MG63 (cell line): ENCODE measurements at regions not wholly inside any gene's neighbourhood (a gene's known extent, or its start where the extent isn't known, plus 50 kb on each side); places are given as distances from the start of the nearest gene placed in this dataset.

Source experiments
- DNase-seq: peaks from one replicate; pipeline ENCODE4 v3.0.0-alpha.2; 2020
- H3K27me3 ChIP-seq: fragments of 250-450 bp; sonication (Bioruptor Pico); 2 replicates; pipeline ENCODE4 v1.5.1; 2020; ENCODE audit warnings: mild to moderate bottlenecking, moderate library complexity
- H3K36me3 ChIP-seq: fragments of 250-450 bp; sonication (Bioruptor Pico); 2 replicates; pipeline ENCODE4 v1.5.1; 2020; ENCODE audit warnings: mild to moderate bottlenecking, moderate library complexity
- H3K4me3 ChIP-seq: fragments of 250-450 bp; sonication (Bioruptor Pico); 2 replicates; pipeline ENCODE4 v1.5.1; 2020; ENCODE audit warnings: mild to moderate bottlenecking, moderate library complexity
- H3K9me3 ChIP-seq: fragments of 250-450 bp; sonication (Bioruptor Pico); 2 replicates; pipeline ENCODE4 v1.5.1; 2020; ENCODE audit warnings: mild to moderate bottlenecking, moderate library complexity

DNA sequence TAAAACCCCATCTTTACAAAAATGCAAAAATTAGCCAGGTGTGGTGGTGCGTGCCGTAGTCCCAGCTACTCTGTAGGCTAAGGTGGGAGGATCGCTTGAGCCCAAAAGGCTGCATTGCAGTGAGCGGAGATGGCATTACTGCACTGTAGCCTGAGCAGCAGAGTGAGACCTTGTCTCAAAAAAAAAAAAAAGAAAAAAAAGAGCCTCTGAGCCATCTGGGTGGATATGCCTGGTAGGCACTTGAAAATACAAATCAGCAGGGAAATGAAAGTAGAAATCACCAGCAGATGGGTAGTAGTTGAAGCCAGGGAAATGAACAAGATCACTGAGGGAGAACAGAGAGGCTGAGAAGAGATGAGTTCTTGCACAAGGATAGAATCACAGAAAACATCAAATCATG is 131.0 kb upstream of the HMCN1 start:
- no peak overlapping the region for H3K4me3 ChIP-seq
- H3K27me3 ChIP-seq, result no peaks in the 10 kb centered on the region
- no peaks in the 10 kb centered on the region for H3K9me3 ChIP-seq
- H3K36me3 ChIP-seq, result no peaks in the 10 kb centered on the region
- no peak for DNase-seq

DNA sequence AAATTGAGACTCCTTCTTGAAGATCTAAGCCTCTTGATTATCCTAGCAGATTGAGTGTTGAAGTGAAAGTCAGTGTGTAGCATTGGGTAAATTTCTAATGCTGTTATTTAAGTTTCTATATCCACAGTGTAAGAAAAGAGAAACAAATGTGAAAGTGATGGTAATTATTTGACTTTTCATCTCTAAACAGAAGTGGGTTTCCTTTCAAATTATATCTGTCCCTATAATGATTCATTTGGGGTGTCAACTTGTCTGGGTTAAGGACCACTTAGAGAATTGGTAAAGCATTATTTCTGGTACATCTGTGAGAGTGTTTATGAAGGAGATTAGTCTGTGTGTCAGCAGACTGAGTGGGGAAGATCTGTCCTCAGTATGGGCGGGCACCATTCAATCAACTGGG is 133.0 kb upstream of the HMCN1 start:
- no peak for DNase-seq
- H3K4me3 ChIP-seq, result no peak overlapping the region
- no peaks in the 10 kb centered on the region for H3K27me3 ChIP-seq
- H3K9me3 ChIP-seq, result no peaks in the 10 kb centered on the region
- H3K36me3 ChIP-seq, result no peaks in the 10 kb centered on the region

DNA sequence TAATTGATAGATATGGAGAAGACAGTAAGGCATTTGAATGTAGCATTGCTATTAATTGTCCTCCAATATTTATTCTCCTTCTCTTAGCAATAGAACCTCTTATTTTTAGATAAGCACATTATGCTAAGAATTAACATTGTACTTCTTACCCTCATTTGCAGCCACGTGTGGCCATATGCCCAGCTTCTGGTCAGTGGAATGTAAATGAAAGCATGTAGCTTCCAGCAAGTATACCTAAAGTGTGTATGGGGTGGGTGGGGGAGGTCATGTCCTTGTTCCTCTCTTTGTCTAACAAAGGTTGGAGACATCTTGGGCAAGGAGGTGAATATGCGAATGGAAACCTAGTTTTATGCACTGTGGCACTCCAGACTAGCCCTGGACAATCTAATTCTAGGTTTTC is 133.6 kb upstream of the HMCN1 start:
- no peaks in the 10 kb centered on the region for H3K27me3 ChIP-seq
- H3K9me3 ChIP-seq, result no peaks in the 10 kb centered on the region
- no peaks in the 10 kb centered on the region for H3K36me3 ChIP-seq
- DNase-seq, result no peak
- no peak overlapping the region for H3K4me3 ChIP-seq

DNA sequence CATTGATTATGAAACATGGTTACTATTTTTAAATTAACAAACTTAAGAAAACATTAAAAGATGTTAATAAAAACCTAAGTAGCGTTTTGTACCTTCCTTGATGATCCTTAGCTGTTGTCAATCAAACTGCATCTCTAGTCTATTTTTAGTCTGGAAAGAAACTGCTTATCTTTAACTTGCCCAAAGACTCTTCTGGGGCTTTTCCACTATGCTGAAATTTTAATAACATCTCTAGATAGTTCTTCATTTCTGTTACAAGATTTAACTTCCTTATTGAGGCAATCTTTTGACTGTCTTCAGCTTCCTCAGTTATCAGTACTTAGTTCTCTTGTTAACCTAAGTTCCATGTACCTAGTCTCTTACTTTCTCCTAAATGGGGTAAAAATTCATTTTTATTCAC is 135.9 kb upstream of the HMCN1 start:
- Histone ChIP-seq H3K27me3 (no peaks in the 10 kb centered on the region), H3K4me3 (no peak overlapping the region), H3K9me3 (no peaks in the 10 kb centered on the region), H3K36me3 (no peaks in the 10 kb centered on the region)
- no peak for DNase-seq

DNA sequence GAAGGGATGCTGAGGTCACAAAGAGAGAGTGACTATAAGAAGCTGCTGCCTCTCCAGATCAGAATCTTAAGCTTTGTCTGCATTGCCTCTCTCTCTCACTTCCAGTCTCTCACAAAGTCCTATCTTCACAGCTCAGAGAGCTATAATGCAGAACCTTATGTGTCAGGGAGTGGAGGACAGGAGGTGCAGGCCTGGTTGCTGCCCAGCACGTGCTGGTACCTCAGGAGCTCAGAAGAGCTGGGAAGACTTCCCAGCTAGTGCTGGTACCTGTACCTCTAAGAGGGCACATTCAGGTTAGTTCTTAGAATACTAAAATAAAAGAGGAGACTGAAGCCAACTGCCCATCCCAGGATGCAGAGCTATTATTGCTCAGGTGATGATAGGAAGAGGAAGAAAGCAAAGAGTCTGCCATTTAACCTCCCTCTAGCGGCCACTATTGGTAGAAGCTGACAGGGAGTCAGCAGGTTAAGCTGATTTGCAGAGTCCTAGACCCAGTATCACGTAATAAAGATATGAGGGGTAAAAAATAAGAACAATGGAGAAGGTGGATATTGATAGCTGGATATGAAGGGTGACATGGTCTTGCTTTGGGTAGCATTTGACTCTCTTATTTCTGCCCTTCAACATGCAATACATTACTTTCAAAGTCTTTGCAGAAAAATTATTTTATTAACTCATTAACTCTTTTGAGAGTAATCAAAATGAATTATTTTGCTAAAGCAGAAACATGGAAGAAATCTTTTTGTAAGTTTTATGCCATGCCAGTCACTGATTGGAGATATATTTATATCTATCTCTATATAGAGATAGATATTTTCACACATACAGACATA is 138.1 kb upstream of the HMCN1 start:
- no peaks in the 10 kb centered on the region for H3K9me3 ChIP-seq
- H3K27me3 ChIP-seq, result no peaks in the 10 kb centered on the region
- DNase-seq, result peak; percentile 15
- H3K36me3 ChIP-seq, result no peaks in the 10 kb centered on the region
- H3K4me3 ChIP-seq, result no peak overlapping the region

DNA sequence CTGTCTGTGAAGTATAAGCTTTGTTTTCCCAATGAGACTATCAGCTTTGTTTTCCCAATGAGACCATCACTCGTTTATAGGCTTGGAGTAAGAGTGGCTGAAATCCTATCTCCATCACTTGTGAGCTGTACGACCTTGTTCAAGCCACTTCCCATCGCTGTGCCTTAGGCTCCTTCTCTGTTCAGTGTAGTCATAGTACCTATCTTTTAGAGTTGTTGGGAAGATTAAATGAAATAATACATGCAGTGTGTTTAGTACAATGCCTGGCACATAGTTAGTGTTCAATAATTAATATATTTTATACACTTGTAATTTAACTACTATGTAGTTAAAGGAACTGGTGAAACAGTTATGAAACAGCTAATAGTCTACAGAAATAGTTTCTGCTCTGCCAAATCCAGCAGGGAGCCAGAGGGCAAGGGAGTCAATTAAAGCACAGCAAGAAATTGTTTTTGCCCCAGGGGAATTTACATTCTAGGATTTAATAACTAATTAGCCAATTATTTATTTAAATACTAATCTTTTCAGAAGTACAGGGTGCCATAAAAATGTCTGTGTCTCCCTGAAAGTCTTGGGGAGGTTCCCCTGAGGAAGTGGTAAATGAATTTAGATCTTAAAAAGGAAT is 139.3 kb upstream of the HMCN1 start:
- H3K9me3 ChIP-seq, result no peaks in the 10 kb centered on the region
- DNase-seq, result no peak
- no peaks in the 10 kb centered on the region for H3K27me3 ChIP-seq
- no peaks in the 10 kb centered on the region for H3K36me3 ChIP-seq
- no peak overlapping the region for H3K4me3 ChIP-seq

DNA sequence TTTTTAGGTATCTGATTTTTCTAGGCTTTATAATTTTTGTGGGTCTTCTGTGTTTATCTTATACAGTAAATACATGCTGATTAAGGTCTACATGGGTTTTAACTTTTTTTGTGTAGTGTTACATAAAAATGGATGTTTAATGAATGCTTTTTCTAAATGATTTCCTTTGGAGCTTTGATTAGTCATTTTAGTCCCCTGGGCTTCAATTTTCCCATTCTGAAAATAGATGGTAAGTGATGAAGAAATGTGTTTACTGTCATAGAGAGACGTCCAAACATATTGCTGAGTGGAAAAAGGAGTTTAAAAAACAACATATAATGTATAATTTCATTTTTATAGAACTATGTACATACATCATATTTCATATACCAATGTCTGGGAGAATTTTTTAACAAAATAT is 140.9 kb upstream of the HMCN1 start:
- Histone ChIP-seq H3K4me3 (no peak overlapping the region), H3K27me3 (no peaks in the 10 kb centered on the region), H3K36me3 (no peaks in the 10 kb centered on the region), H3K9me3 (no peaks in the 10 kb centered on the region)
- no peak for DNase-seq

DNA sequence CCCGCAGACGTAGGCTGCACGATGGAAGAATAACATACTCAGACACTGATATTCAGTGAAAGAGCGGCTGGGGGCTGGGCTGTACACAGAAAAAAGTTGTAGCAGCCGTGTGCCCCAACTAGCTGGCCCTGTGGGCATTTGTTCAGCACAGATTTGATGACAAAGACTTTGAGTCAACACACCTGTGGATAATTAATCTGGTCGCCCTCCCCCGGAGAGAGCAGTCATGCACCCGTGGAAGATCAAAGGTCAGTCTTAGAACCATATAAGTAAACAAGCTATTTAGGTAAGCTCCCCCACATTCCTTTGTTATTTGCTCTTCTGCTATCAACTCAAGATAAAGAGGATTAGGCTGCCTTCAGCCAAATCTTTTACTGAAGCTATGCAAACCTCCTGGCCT is 148.4 kb upstream of the HMCN1 start:
- Histone ChIP-seq H3K27me3 (no peaks in the 10 kb centered on the region), H3K9me3 (peaks cover 7% of the 10 kb centered on the region; the same call in 1 of the 2 replicates), H3K36me3 (no peaks in the 10 kb centered on the region), H3K4me3 (no peak overlapping the region)
- DNase-seq, result no peak

DNA sequence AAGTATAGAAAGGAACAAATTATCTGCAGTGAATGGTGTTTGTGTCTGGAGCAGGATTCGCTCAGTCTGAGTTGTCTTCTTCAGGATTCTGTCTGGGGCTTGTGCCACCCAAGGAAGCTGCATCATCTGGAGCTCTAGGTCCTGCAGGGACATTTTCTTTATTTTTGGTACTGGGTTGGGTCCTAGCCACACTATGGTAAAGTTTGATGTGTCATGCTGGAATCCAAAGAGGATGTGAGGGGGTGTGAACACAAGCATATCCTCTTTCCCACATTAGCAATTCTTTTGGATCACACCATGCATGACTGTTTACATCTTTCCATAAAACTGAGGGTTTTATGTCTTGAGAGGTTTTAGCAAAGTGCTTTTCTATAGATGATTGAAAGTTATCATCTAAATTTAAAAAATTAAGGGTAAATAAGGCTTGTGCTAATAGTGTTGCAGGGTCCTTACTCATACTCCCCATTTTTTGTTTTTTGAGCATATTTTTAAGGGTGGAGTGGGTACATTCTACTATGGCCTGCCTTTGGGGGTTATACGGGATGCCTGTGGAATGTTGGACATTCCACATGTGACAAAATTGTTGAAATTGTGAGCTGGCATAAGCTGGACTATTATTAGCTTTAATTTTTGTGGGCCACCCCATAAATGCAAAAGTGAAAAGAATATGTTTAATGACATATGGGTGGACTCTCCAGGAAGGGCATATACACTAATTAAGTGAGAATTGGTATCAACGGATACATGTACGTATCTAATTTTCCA is 152.0 kb upstream of the HMCN1 start:
- DNase-seq, result peak; percentile 10
- Histone ChIP-seq H3K27me3 (no peaks in the 10 kb centered on the region), H3K36me3 (no peaks in the 10 kb centered on the region), H3K4me3 (no peak overlapping the region), H3K9me3 (peaks cover 20% of the 10 kb centered on the region)

DNA sequence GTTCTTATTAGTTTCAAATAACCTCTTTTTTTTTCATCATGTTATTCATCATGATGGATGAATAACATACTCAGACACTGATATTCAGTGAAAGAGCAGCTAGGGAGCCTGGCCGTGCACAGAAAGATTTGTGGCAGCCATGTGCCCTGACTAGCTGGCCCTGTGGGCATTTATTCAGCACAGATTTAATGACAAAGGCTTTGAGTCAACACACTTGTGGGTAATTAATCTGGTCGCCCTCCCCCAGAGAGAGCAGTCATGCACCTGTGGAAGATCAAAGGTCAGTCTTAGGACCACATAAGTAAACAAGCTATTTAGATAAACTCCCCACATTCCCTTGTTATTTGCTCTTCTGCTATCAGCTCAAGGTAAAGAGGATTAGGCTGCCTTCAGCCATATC is 153.2 kb upstream of the HMCN1 start:
- DNase-seq, result no peak

DNA sequence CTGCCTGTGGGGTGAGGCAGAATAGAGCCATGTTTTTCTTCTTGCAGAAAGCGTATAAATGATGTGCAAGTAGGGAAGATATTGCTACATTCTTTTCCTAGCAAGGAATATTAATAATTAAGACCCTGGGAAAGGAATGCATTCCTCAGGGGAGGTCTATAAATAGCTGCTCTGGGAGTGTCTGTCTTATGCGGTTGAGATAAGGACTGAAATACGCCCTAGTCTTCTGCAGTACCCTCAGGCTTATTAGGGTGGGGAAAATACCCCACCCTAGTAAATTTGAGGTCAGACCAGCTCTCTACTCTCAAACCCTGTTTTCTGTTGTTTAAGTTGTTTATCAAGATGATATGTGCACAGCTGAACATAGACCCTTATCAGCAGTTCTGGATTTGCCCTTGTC is 155.9 kb upstream of the HMCN1 start:
- no peaks in the 10 kb centered on the region for H3K36me3 ChIP-seq

More for the DNA sequence above, 153.2 kb upstream of the HMCN1 start:
- H3K9me3 ChIP-seq, result peaks cover 20% of the 10 kb centered on the region
- no peak overlapping the region for H3K4me3 ChIP-seq
- no peaks in the 10 kb centered on the region for H3K27me3 ChIP-seq
- no peaks in the 10 kb centered on the region for H3K36me3 ChIP-seq

DNA sequence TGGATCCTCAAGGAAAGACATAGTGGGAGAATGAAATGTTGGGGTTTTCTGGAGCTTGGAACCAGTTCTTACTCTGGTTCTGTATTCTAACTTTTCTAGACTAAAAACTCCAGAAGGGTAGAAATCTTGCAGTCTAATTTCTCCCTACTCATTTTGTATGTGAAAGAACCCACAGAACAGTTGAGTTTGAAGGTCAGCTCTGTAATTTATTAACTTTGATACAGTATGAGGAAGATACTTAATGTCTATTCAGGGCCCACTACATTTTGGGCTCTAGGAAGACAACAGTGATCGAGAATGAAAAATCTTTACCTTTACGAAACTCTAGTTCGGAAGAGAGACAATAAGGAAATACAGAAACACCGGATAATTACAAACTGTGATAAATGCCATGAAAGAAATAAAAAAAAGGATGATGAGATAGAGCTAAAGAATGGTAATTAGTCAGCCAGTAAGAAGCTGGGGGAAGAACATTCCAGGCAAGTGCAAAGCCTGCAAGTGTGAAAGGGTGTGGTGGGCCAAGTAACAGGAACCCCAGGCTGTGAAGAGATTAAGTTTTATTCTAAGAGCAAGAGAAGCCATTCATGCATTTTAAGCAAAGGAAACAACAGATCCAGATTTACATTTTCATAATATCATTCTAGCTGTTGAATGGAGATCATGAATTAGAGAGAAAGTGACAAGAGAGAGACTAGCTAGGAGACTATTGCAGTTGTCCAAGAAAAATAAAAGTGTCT is 159.9 kb upstream of the HMCN1 start:
- Histone ChIP-seq H3K4me3 (no peak overlapping the region), H3K9me3 (peaks cover 8% of the 10 kb centered on the region), H3K36me3 (no peaks in the 10 kb centered on the region), H3K27me3 (no peaks in the 10 kb centered on the region)
- no peak for DNase-seq

More for the DNA sequence above, 155.9 kb upstream of the HMCN1 start:
- no peak for DNase-seq
- peaks cover 19% of the 10 kb centered on the region for H3K9me3 ChIP-seq
- no peak overlapping the region for H3K4me3 ChIP-seq
- no peaks in the 10 kb centered on the region for H3K27me3 ChIP-seq

DNA sequence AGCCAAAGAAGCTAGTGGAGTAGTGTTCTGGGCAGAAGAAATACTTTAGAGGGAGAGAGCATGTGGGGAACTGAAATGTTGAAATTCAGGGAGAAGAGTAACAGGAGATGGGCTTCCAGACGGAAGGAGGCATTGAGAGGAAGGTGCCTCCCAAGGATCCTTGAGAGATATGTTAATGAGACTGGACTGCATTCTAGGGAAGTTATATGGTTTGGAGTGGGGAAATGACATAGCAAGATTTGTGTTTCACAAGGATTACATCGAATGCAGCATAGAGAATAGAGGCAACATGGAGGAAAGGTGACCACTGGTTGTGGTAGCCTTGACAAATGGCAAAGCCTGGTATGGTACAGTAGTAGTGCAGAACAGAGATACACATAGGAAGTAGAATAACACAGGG is 160.5 kb upstream of the HMCN1 start:
- H3K27me3 ChIP-seq, result no peaks in the 10 kb centered on the region
- H3K4me3 ChIP-seq, result no peak overlapping the region
- no peaks in the 10 kb centered on the region for H3K36me3 ChIP-seq
- DNase-seq, result no peak
- peaks cover 5% of the 10 kb centered on the region for H3K9me3 ChIP-seq

DNA sequence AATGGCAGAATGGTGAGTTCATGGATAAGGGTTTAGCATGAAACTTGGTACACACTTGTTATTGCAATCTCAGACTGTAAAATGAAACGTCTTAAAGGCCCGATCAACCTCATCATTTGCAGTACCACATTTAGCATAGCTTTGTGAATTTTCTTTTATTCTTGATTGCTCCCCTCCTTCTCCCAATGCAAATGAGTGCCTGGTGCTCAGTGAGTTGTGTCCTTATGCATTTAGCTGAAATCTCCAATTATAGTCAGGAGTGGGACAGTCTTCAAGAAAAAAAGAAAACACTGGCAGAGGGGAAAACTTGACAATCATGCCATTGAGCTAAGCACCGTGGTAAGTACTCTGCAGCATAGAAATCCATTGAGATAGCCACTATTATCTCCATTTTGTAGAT is 161.0 kb upstream of the HMCN1 start:
- H3K36me3 ChIP-seq, result no peaks in the 10 kb centered on the region
- H3K27me3 ChIP-seq, result no peaks in the 10 kb centered on the region
- H3K4me3 ChIP-seq, result no peak overlapping the region
- H3K9me3 ChIP-seq, result no peaks in the 10 kb centered on the region
- no peak for DNase-seq

DNA sequence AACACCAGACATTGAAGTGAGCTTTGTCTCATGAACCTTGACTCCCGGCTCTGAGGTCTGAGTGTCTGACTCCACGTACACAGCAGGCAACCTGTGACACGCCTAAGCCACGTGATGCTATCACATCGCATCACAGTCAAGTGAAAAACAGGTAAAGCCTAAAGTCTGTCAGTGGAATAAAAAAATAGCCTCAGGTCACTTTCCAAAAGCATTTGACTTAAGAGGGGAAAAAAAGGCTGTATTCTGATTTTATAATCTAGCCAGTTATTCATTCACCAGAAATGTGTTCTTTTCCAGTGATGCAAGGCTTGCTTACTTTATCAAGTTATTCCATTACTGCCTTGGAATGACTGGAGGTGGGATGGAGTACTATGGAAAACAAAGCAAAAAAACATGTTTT is 163.2 kb upstream of the HMCN1 start:
- no peak overlapping the region for H3K4me3 ChIP-seq
- no peaks in the 10 kb centered on the region for H3K27me3 ChIP-seq
- DNase-seq, result no peak
- H3K36me3 ChIP-seq, result no peaks in the 10 kb centered on the region
- H3K9me3 ChIP-seq, result no peaks in the 10 kb centered on the region

DNA sequence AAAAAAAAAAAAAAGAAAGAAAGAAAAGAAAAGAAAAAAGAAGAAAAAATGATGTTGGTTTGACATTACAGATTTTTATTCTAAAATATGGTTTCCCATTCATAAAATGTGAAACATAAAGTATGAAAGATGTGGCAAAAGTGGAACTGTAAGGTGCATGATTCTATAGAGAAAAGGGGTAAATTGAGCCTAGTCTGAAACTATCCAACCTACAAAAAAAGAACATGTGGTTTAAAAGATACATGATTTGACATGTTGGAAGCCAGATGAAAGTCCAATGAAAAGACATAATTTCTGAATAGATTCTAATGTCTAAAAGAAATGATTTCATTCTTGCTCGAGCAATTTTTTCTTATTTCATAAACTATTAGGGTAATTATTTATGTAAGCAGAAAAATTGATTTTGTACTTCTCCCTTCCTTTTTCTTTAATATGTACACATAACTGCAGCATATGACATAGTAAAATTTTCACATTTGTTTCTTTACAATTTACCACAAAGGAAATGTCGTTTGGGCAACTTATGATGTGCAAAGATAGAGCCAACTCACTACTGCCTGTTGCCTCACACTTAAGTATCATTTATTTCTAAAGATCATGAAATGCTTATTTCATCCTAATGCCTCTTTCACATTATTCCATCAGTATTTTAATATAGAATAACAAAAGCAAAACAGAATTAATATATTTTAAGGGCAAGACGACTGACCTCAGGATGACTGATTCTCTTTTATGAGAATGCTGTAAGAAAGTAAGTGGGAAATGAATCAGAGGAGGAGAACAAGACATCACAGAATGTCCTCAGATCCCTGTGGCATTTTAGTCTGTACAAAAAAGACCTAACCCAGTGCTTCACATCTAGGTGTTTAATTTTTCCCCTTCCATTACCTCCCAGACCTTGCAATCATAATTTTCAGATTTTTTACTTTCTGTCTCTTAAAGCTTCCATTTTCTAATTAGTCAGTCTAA is 165.8 kb upstream of the HMCN1 start:
- H3K36me3 ChIP-seq, result no peaks in the 10 kb centered on the region
- H3K9me3 ChIP-seq, result no peaks in the 10 kb centered on the region
- no peak overlapping the region for H3K4me3 ChIP-seq
- H3K27me3 ChIP-seq, result no peaks in the 10 kb centered on the region
- DNase-seq, result no peak
